Activated naive CD8-positive, alpha-beta T cell treated with anti-CD3 and anti-CD28 coated beads for 36 hours (primary cell): ENCODE measurements at regions not wholly inside any gene's neighbourhood (a gene's known extent, or its start where the extent isn't known, plus 50 kb on each side); places are given as distances from the start of the nearest gene placed in this dataset.

ENCODE experiments used
- DNase-seq: peaks from one replicate; pipeline ENCODE4 v3.0.0; 2021
- H3K27ac Mint-ChIP-seq: one replicate; pipeline ENCODE4 v1.8.0; 2022; ENCODE audit warnings: mild to moderate bottlenecking, moderate library complexity, mixed read lengths
- H3K27me3 Mint-ChIP-seq: one replicate; pipeline ENCODE4 v1.8.0; 2022; ENCODE audit warnings: mild to moderate bottlenecking, mixed read lengths
- H3K36me3 Mint-ChIP-seq: one replicate; pipeline ENCODE4 v1.8.0; 2021; ENCODE audit warnings: mild to moderate bottlenecking, mixed read lengths
- H3K4me1 Mint-ChIP-seq: one replicate; pipeline ENCODE4 v1.8.0; 2021; ENCODE audit warnings: mixed read lengths
- H3K4me3 Mint-ChIP-seq: one replicate; pipeline ENCODE4 v1.8.0; 2022; ENCODE audit warnings: mild to moderate bottlenecking, moderate library complexity, mixed read lengths
- H3K9me3 Mint-ChIP-seq: one replicate; pipeline ENCODE4 v1.8.0; 2022; ENCODE audit warnings: mixed read lengths

- Mint-ChIP-seq H3K9me3 (peaks cover 10% of the 10 kb centered on the region), H3K36me3 (no peaks in the 10 kb centered on the region), H3K4me1 (no peaks in the 10 kb centered on the region), H3K4me3 (no peak overlapping the region), H3K27ac (no peak overlapping the region), H3K27me3 (no peaks in the 10 kb centered on the region)
- DNase-seq: no peak
These were observed 1227.5 kb downstream of the BRD1 start for GRCh38 chr22:48600171-48600570.

GRCh38 chr22:48599346-48599745, 1228.3 kb downstream of the BRD1 start:
- H3K27me3 Mint-ChIP-seq: no peaks in the 10 kb centered on the region
- peaks cover 4% of the 10 kb centered on the region for H3K9me3 Mint-ChIP-seq
- no peak overlapping the region for H3K4me3 Mint-ChIP-seq
- no peak overlapping the region for H3K27ac Mint-ChIP-seq
- H3K36me3 Mint-ChIP-seq: no peaks in the 10 kb centered on the region
- H3K4me1 Mint-ChIP-seq: no peaks in the 10 kb centered on the region
- no peak for DNase-seq

GRCh38 chr22:48596111-48596850, 1231.4 kb downstream of the BRD1 start:
- H3K36me3 Mint-ChIP-seq: no peaks in the 10 kb centered on the region
- no peak for DNase-seq
- H3K27me3 Mint-ChIP-seq: no peaks in the 10 kb centered on the region
- peaks cover 4% of the 10 kb centered on the region for H3K9me3 Mint-ChIP-seq
- no peak overlapping the region for H3K4me3 Mint-ChIP-seq
- no peak overlapping the region for H3K27ac Mint-ChIP-seq
- H3K4me1 Mint-ChIP-seq: no peaks in the 10 kb centered on the region

GRCh38 chr22:48595511-48595905, 1232.2 kb downstream of the BRD1 start:
- H3K4me3 Mint-ChIP-seq: no peak overlapping the region
- no peak for DNase-seq
- no peaks in the 10 kb centered on the region for H3K27me3 Mint-ChIP-seq
- no peaks in the 10 kb centered on the region for H3K36me3 Mint-ChIP-seq
- no peaks in the 10 kb centered on the region for H3K4me1 Mint-ChIP-seq
- H3K9me3 Mint-ChIP-seq: peaks cover 4% of the 10 kb centered on the region
- no peak overlapping the region for H3K27ac Mint-ChIP-seq

- H3K36me3 Mint-ChIP-seq: no peaks in the 10 kb centered on the region
- no peak for DNase-seq
These were observed 1232.7 kb downstream of the BRD1 start for GRCh38 chr22:48594757-48595510.

GRCh38 chr22:48594016-48594756, 1233.5 kb downstream of the BRD1 start:
- Mint-ChIP-seq H3K36me3 (no peaks in the 10 kb centered on the region), H3K9me3 (peaks cover 4% of the 10 kb centered on the region), H3K4me3 (no peak overlapping the region), H3K4me1 (no peaks in the 10 kb centered on the region), H3K27ac (no peak overlapping the region), H3K27me3 (no peaks in the 10 kb centered on the region)
- no peak for DNase-seq

More at GRCh38 chr22:48594757-48595510, 1232.7 kb downstream of the BRD1 start:
- H3K27ac Mint-ChIP-seq: no peak overlapping the region
- H3K27me3 Mint-ChIP-seq: no peaks in the 10 kb centered on the region
- no peaks in the 10 kb centered on the region for H3K4me1 Mint-ChIP-seq
- peaks cover 4% of the 10 kb centered on the region for H3K9me3 Mint-ChIP-seq
- H3K4me3 Mint-ChIP-seq: no peak overlapping the region

- no peak for DNase-seq
- Mint-ChIP-seq H3K36me3 (no peaks in the 10 kb centered on the region), H3K4me3 (no peak overlapping the region), H3K27me3 (no peaks in the 10 kb centered on the region), H3K27ac (no peak overlapping the region), H3K4me1 (no peaks in the 10 kb centered on the region), H3K9me3 (peaks cover 4% of the 10 kb centered on the region)
These were observed 1234.1 kb downstream of the BRD1 start for GRCh38 chr22:48593551-48593950.

GRCh38 chr22:48592931-48593330, 1234.7 kb downstream of the BRD1 start:
- H3K9me3 Mint-ChIP-seq: no peaks in the 10 kb centered on the region
- no peak overlapping the region for H3K27ac Mint-ChIP-seq
- H3K4me3 Mint-ChIP-seq: no peak overlapping the region
- H3K36me3 Mint-ChIP-seq: no peaks in the 10 kb centered on the region
- no peaks in the 10 kb centered on the region for H3K27me3 Mint-ChIP-seq
- DNase-seq: no peak
- H3K4me1 Mint-ChIP-seq: no peaks in the 10 kb centered on the region

GRCh38 chr22:48592488-48592887, 1235.2 kb downstream of the BRD1 start:
- Mint-ChIP-seq H3K4me3 (no peak overlapping the region), H3K27me3 (no peaks in the 10 kb centered on the region), H3K27ac (no peak overlapping the region), H3K9me3 (no peaks in the 10 kb centered on the region), H3K36me3 (no peaks in the 10 kb centered on the region), H3K4me1 (no peaks in the 10 kb centered on the region)
- no peak for DNase-seq

GRCh38 chr22:48592066-48592345, 1235.7 kb downstream of the BRD1 start:
- Mint-ChIP-seq H3K27ac (no peak overlapping the region), H3K36me3 (no peaks in the 10 kb centered on the region), H3K9me3 (no peaks in the 10 kb centered on the region), H3K4me3 (no peak overlapping the region), H3K27me3 (no peaks in the 10 kb centered on the region), H3K4me1 (no peaks in the 10 kb centered on the region)
- DNase-seq: no peak

GRCh38 chr22:48591286-48592065, 1236.2 kb downstream of the BRD1 start:
- H3K4me3 Mint-ChIP-seq: no peak overlapping the region
- H3K36me3 Mint-ChIP-seq: no peaks in the 10 kb centered on the region
- no peak overlapping the region for H3K27ac Mint-ChIP-seq
- H3K4me1 Mint-ChIP-seq: no peaks in the 10 kb centered on the region
- no peak for DNase-seq
- no peaks in the 10 kb centered on the region for H3K27me3 Mint-ChIP-seq
- H3K9me3 Mint-ChIP-seq: no peaks in the 10 kb centered on the region

- Mint-ChIP-seq H3K4me1 (no peaks in the 10 kb centered on the region), H3K9me3 (no peaks in the 10 kb centered on the region), H3K4me3 (no peak overlapping the region), H3K27me3 (no peaks in the 10 kb centered on the region), H3K36me3 (no peaks in the 10 kb centered on the region), H3K27ac (no peak overlapping the region)
- DNase-seq: no peak
These were observed 1237.8 kb downstream of the BRD1 start for GRCh38 chr22:48589901-48590300.

- H3K27ac Mint-ChIP-seq: no peak overlapping the region
- H3K9me3 Mint-ChIP-seq: no peaks in the 10 kb centered on the region
- no peaks in the 10 kb centered on the region for H3K4me1 Mint-ChIP-seq
- no peak for DNase-seq
- H3K36me3 Mint-ChIP-seq: no peaks in the 10 kb centered on the region
- no peaks in the 10 kb centered on the region for H3K27me3 Mint-ChIP-seq
- H3K4me3 Mint-ChIP-seq: no peak overlapping the region
These were observed 1238.7 kb downstream of the BRD1 start for GRCh38 chr22:48588878-48589450.

GRCh38 chr22:48588151-48588877, 1239.4 kb downstream of the BRD1 start:
- Mint-ChIP-seq H3K4me1 (no peaks in the 10 kb centered on the region), H3K9me3 (no peaks in the 10 kb centered on the region), H3K4me3 (no peak overlapping the region), H3K27ac (no peak overlapping the region), H3K36me3 (no peaks in the 10 kb centered on the region), H3K27me3 (no peaks in the 10 kb centered on the region)
- DNase-seq: no peak
